HCT116 (cell line): ENCODE measurements at regions not wholly inside any gene's neighbourhood (a gene's known extent, or its start where the extent isn't known, plus 50 kb on each side); places are given as distances from the start of the nearest gene placed in this dataset.

Source experiments
- ATAC-seq: fragments of 200-7000 bp; cut with Tn5 transposase; 2 replicates; pipeline ENCODE4 v1.9.1; 2020; ENCODE audit warnings: mild to moderate bottlenecking, moderate library complexity
- BruUV-seq: library from RNA; stranded (reverse); fragments of 400-500 nt; replicated peaks from 2 replicates; lab custom pipeline; 2021; lab: Mats Ljungman, UMichigan
- CTCF ChIA-PET: fragments of 300-600 bp; sonication (Branson Sonifier 250); formaldehyde crosslinking; loops from one replicate; lab custom pipeline; 2021; ENCODE audit warnings: antibody characterized with exemption; lab: Charles Lee
- POLR2A ChIA-PET: fragments of 300-600, 350-600 bp; sonication (Branson Sonifier 250); formaldehyde crosslinking; loops from one replicate; lab custom pipeline; 2021; ENCODE audit warnings: antibody characterized with exemption; lab: Charles Lee
- RAD21 ChIA-PET, 2 experiments: fragments of 300-600 bp; sonication (Branson Sonifier 250); formaldehyde crosslinking; loops; one replicate each; lab custom pipeline; 2023; ENCODE audit warnings: low total read pairs in 2 of 2; ENCODE audit not compliant: uncharacterized antibody in 2 of 2, unreplicated experiment in 2 of 2, low non-redundant PET in 1 of 2; lab: Charles Lee
- DNase-seq: peaks from one replicate; pipeline ENCODE4 v3.0.0-alpha.2; 2010; ENCODE audit warnings: low read depth, low spot score
- H2AFZ ChIP-seq: fragments of 200-600 bp; shearing (Covaris generic), sonication (generic); 2 replicates; pipeline ENCODE4 v1.6.1; 2017; ENCODE audit warnings: low read depth, mixed run types, mixed read lengths, antibody characterized with exemption, low read length; ENCODE audit not compliant: poor library complexity, severe bottlenecking
- H3K27ac ChIP-seq: 2 replicates; pipeline ENCODE4 v1.5.1; 2012; ENCODE audit warnings: low read depth, low read length
- H3K27me3 ChIP-seq: fragments of 200-600 bp; sonication (generic); 2 replicates; pipeline ENCODE4 v1.6.1; 2016; ENCODE audit warnings: mixed run types, low read length, mixed read lengths; ENCODE audit not compliant: insufficient read depth
- H3K36me3 ChIP-seq, 2 experiments: fragments of 200-500 bp in 1 of 2; fragments of 200-600 bp in 1 of 2; sonication (Bioruptor generic) in 1 of 2; sonication (generic) in 1 of 2; 2 replicates each; pipeline versions ENCODE4 v1.5.1 to v1.6.1; 2014 to 2016; ENCODE audit warnings: low read length in 2 of 2, inconsistent platforms in 1 of 2, mixed read lengths in 1 of 2, mixed run types in 1 of 2; ENCODE audit not compliant: insufficient read depth in 2 of 2, control insufficient read depth in 1 of 2
- H3K4me1 ChIP-seq, 2 experiments: fragments of 200-600 bp in 1 of 2; sonication (generic) in 1 of 2; 2 replicates each; pipeline versions ENCODE4 v1.5.1 to v1.6.1; 2012 to 2017; ENCODE audit warnings: low read length in 2 of 2, inconsistent platforms in 1 of 2, mild to moderate bottlenecking in 1 of 2, mixed read lengths in 1 of 2, mixed run types in 1 of 2, moderate library complexity in 1 of 2; ENCODE audit not compliant: insufficient read depth in 2 of 2, control insufficient read depth in 1 of 2
- H3K4me2 ChIP-seq: fragments of 200-600 bp; sonication (generic); 2 replicates; pipeline ENCODE4 v1.6.1; 2017; ENCODE audit warnings: mixed run types, low read length, mixed read lengths
- H3K4me3 ChIP-seq, 2 experiments: fragments of 200-600 bp in 1 of 2; sonication (generic) in 1 of 2; replicated peaks in 1 of 2; 2 replicates each; pipeline ENCODE4 v1.5.1; 2011 to 2016; ENCODE audit warnings: low read length in 2 of 2, control low read depth in 1 of 2, low read depth in 1 of 2, mild to moderate bottlenecking in 1 of 2, mixed read lengths in 1 of 2, mixed run types in 1 of 2
- H3K79me2 ChIP-seq: fragments of 200-600 bp; sonication (generic); 2 replicates; pipeline ENCODE4 v1.6.1; 2017; ENCODE audit warnings: mild to moderate bottlenecking, mixed run types, low read length, moderate library complexity, mixed read lengths; ENCODE audit not compliant: insufficient read depth
- H3K9ac ChIP-seq: fragments of 200-600 bp; sonication (generic); 2 replicates; pipeline ENCODE4 v1.6.1; 2016; ENCODE audit warnings: low read length, mixed read lengths
- H3K9me2 ChIP-seq: fragments of 200-600 bp; sonication (generic), shearing (Covaris generic); 2 replicates; pipeline ENCODE4 v1.6.1; 2017; ENCODE audit warnings: mixed run types, mild to moderate bottlenecking, moderate library complexity; ENCODE audit not compliant: insufficient read depth
- H3K9me3 ChIP-seq, 2 experiments: fragments of 200-500 bp in 1 of 2; fragments of 200-600 bp in 1 of 2; sonication (Bioruptor generic) in 1 of 2; sonication (generic) in 1 of 2; 2 replicates each; pipeline ENCODE4 v1.6.1; 2014 to 2017; ENCODE audit warnings: low read length in 2 of 2, mixed read lengths in 2 of 2, inconsistent platforms in 1 of 2, low read depth in 1 of 2, mild to moderate bottlenecking in 1 of 2, mixed run types in 1 of 2, moderate library complexity in 1 of 2; ENCODE audit not compliant: control insufficient read depth in 1 of 2, insufficient read depth in 1 of 2
- H4K20me1 ChIP-seq: fragments of 200-600 bp; sonication (generic), shearing (Covaris generic); 2 replicates; pipeline ENCODE4 v1.6.1; 2017; ENCODE audit warnings: mixed run types, mild to moderate bottlenecking, moderate library complexity; ENCODE audit not compliant: insufficient read depth
- CBX3 ChIP-seq: IDR thresholded peaks from 2 replicates; pipeline ENCODE4 v1.6.1; 2012; ENCODE audit warnings: low read depth
- CEBPB ChIP-seq: IDR thresholded peaks from 2 replicates; pipeline ENCODE4 v1.6.1; 2012; ENCODE audit warnings: low read depth
- EGR1 ChIP-seq: IDR thresholded peaks from 2 replicates; pipeline ENCODE4 v1.6.1; 2012; ENCODE audit warnings: low read depth
- ELF1 ChIP-seq: IDR thresholded peaks from 2 replicates; pipeline ENCODE4 v1.6.1; 2012; ENCODE audit warnings: low read depth, borderline replicate concordance
- EZH2 ChIP-seq: fragments of 200-600 bp; sonication (generic); IDR thresholded peaks from 2 replicates; pipeline ENCODE4 v1.6.1; 2017; ENCODE audit warnings: antibody characterized with exemption, mixed run types
- EZH2phosphoT487 ChIP-seq: fragments of 200-600 bp; IDR thresholded peaks from 2 replicates; pipeline ENCODE4 v1.6.1; 2018; ENCODE audit warnings: antibody characterized with exemption, borderline replicate concordance
- FOSL1 ChIP-seq: IDR thresholded peaks from 2 replicates; pipeline ENCODE4 v1.6.1; 2012; ENCODE audit warnings: low read depth
- JUND ChIP-seq: IDR thresholded peaks from 2 replicates; pipeline ENCODE4 v1.6.1; 2012
- POLR2A ChIP-seq: IDR thresholded peaks from 2 replicates; pipeline ENCODE4 v1.7.0; 2011; ENCODE audit warnings: borderline replicate concordance; ENCODE audit not compliant: insufficient read depth, insufficient read length; ENCODE audit errors: extremely low read depth
- RAD21 ChIP-seq: IDR thresholded peaks from 2 replicates; pipeline ENCODE4 v1.6.1; 2012; ENCODE audit warnings: low read depth, mild to moderate bottlenecking
- SIN3A ChIP-seq: IDR thresholded peaks from 2 replicates; pipeline ENCODE4 v1.6.1; 2012; ENCODE audit warnings: low read depth
- SP1 ChIP-seq: IDR thresholded peaks from 2 replicates; pipeline ENCODE4 v1.6.1; 2012; ENCODE audit warnings: low read depth
- SRF ChIP-seq: IDR thresholded peaks from 2 replicates; pipeline ENCODE4 v1.6.1; 2012; ENCODE audit warnings: low read depth
- TCF7L2 ChIP-seq: IDR thresholded peaks from 2 replicates; pipeline ENCODE4 v1.7.0; 2011; ENCODE audit warnings: borderline replicate concordance, inconsistent platforms; ENCODE audit not compliant: insufficient read depth, insufficient read length; ENCODE audit errors: extremely low read depth
- ZFX ChIP-seq: fragments of 450-650 bp; IDR thresholded peaks from 2 replicates; pipeline ENCODE4 v1.6.1; 2017
- intact Hi-C: fragments of 100-400 bp; cut with micrococcal nuclease; formaldehyde crosslinking; loops from 2 replicates; pipeline ENCODE4 v1.10.0; 2022
- TF ChIP-seq, protein P1 (sequence below): IDR thresholded peaks from 2 replicates; pipeline ENCODE4 v1.6.1; 2012; ENCODE audit warnings: low read depth
- TF ChIP-seq, protein P2 (sequence below): IDR thresholded peaks from 2 replicates; pipeline ENCODE4 v1.6.1; 2012
- TF ChIP-seq, protein P3 (sequence below): IDR thresholded peaks from 2 replicates; pipeline ENCODE4 v1.6.1; 2012
- TF ChIP-seq, protein P4 (sequence below), 3 experiments: fragments of 200-600 bp in 1 of 3; sonication (generic) in 1 of 3; IDR thresholded peaks in 2 of 3; conservative IDR thresholded peaks in 1 of 3; 2 replicates each; pipeline ENCODE4 v1.5.1; 2012 to 2017; ENCODE audit warnings: low read depth in 2 of 3, low read length in 2 of 3, antibody characterized with exemption in 1 of 3, borderline replicate concordance in 1 of 3, control low read depth in 1 of 3, mild to moderate bottlenecking in 1 of 3, mixed read lengths in 1 of 3, mixed run types in 1 of 3, moderate library complexity in 1 of 3; ENCODE audit not compliant: insufficient read depth in 1 of 3
- TF ChIP-seq, protein P5 (sequence below): IDR thresholded peaks from 2 replicates; pipeline ENCODE4 v1.6.1; 2011; ENCODE audit warnings: mild to moderate bottlenecking, low read length, moderate library complexity; ENCODE audit not compliant: insufficient replicate concordance; ENCODE audit errors: extremely low read depth

DNA sequence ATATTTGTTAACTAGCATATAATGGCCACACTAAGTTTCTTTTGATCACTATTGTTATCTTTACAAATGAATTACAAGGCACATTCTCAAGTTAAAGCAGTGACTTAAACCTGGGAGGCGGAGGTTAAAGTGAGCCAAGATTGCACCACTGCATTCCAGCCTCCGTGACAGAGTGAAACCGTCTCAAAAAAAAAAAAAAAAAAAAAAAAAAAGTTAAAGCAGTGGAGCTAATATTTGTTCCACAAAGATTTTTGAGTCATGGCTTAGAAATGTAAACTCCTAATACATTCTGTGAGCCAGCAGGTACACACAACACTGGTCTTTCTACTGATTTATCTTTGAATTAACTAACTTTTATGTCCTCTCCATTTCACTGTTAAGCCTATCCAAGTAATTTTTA is 221.7 kb upstream of the HTR1E start:
- ChIA-PET CTCF (no interaction called here), POLR2A (no interaction called here), RAD21 (no interaction called here)
- intact Hi-C loops, result no loop called here
- H3K9ac ChIP-seq, result no peak overlapping the region
- BruUV-seq, result no TSS peak
- H3K4me3 ChIP-seq, result no peak overlapping the region
- TF ChIP-seq, protein P1, sequence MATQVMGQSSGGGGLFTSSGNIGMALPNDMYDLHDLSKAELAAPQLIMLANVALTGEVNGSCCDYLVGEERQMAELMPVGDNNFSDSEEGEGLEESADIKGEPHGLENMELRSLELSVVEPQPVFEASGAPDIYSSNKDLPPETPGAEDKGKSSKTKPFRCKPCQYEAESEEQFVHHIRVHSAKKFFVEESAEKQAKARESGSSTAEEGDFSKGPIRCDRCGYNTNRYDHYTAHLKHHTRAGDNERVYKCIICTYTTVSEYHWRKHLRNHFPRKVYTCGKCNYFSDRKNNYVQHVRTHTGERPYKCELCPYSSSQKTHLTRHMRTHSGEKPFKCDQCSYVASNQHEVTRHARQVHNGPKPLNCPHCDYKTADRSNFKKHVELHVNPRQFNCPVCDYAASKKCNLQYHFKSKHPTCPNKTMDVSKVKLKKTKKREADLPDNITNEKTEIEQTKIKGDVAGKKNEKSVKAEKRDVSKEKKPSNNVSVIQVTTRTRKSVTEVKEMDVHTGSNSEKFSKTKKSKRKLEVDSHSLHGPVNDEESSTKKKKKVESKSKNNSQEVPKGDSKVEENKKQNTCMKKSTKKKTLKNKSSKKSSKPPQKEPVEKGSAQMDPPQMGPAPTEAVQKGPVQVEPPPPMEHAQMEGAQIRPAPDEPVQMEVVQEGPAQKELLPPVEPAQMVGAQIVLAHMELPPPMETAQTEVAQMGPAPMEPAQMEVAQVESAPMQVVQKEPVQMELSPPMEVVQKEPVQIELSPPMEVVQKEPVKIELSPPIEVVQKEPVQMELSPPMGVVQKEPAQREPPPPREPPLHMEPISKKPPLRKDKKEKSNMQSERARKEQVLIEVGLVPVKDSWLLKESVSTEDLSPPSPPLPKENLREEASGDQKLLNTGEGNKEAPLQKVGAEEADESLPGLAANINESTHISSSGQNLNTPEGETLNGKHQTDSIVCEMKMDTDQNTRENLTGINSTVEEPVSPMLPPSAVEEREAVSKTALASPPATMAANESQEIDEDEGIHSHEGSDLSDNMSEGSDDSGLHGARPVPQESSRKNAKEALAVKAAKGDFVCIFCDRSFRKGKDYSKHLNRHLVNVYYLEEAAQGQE, result no peak
- TF ChIP-seq, protein P2, sequence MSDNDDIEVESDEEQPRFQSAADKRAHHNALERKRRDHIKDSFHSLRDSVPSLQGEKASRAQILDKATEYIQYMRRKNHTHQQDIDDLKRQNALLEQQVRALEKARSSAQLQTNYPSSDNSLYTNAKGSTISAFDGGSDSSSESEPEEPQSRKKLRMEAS, result no peak
- TF ChIP-seq RAD21, result no peak
- TF ChIP-seq EGR1, result no peak
- TF ChIP-seq, protein P3, sequence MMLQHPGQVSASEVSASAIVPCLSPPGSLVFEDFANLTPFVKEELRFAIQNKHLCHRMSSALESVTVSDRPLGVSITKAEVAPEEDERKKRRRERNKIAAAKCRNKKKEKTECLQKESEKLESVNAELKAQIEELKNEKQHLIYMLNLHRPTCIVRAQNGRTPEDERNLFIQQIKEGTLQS, result no peak
- TF ChIP-seq CEBPB, result no peak
- TF ChIP-seq EZH2phosphoT487, result no peak
- TF ChIP-seq ELF1, result no peak
- no peak for TF ChIP-seq EZH2
- TF ChIP-seq ZFX, result no peak
- TF ChIP-seq, protein P4, sequence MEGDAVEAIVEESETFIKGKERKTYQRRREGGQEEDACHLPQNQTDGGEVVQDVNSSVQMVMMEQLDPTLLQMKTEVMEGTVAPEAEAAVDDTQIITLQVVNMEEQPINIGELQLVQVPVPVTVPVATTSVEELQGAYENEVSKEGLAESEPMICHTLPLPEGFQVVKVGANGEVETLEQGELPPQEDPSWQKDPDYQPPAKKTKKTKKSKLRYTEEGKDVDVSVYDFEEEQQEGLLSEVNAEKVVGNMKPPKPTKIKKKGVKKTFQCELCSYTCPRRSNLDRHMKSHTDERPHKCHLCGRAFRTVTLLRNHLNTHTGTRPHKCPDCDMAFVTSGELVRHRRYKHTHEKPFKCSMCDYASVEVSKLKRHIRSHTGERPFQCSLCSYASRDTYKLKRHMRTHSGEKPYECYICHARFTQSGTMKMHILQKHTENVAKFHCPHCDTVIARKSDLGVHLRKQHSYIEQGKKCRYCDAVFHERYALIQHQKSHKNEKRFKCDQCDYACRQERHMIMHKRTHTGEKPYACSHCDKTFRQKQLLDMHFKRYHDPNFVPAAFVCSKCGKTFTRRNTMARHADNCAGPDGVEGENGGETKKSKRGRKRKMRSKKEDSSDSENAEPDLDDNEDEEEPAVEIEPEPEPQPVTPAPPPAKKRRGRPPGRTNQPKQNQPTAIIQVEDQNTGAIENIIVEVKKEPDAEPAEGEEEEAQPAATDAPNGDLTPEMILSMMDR (IDR thresholded peaks at IDR 0.05 in 2 of 3, conservative IDR thresholded peaks at IDR 0.05 in 1 of 3; ENCODE audit: borderline replicate concordance in 1 of 3, insufficient read depth in 1 of 3, low read depth in 2 of 3, low read length in 2 of 3), result no peak
- no peak for TF ChIP-seq CBX3
- TF ChIP-seq, protein P5, sequence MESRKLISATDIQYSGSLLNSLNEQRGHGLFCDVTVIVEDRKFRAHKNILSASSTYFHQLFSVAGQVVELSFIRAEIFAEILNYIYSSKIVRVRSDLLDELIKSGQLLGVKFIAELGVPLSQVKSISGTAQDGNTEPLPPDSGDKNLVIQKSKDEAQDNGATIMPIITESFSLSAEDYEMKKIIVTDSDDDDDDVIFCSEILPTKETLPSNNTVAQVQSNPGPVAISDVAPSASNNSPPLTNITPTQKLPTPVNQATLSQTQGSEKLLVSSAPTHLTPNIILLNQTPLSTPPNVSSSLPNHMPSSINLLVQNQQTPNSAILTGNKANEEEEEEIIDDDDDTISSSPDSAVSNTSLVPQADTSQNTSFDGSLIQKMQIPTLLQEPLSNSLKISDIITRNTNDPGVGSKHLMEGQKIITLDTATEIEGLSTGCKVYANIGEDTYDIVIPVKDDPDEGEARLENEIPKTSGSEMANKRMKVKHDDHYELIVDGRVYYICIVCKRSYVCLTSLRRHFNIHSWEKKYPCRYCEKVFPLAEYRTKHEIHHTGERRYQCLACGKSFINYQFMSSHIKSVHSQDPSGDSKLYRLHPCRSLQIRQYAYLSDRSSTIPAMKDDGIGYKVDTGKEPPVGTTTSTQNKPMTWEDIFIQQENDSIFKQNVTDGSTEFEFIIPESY, result no peak
- TF ChIP-seq TCF7L2, result no peak
- TF ChIP-seq POLR2A, result no peak
- no peak for TF ChIP-seq SP1
- TF ChIP-seq JUND, result no peak
- no peak for TF ChIP-seq SIN3A
- TF ChIP-seq SRF, result no peak
- TF ChIP-seq FOSL1, result no peak
- H2AFZ ChIP-seq, result no peak overlapping the region
- no peak overlapping the region for H3K27ac ChIP-seq
- H3K4me2 ChIP-seq, result no peak overlapping the region
- no peaks in the 10 kb centered on the region; the same call in 1 of the 2 replicates for H3K27me3 ChIP-seq
- ATAC-seq (no peak), DNase-seq (no peak)
- no peaks in the 10 kb centered on the region for H3K4me1 ChIP-seq
- no peaks in the 10 kb centered on the region for H3K9me3 ChIP-seq
- no peaks in the 10 kb centered on the region for H4K20me1 ChIP-seq
- H3K79me2 ChIP-seq, result no peaks in the 10 kb centered on the region
- no peaks in the 10 kb centered on the region for H3K36me3 ChIP-seq
- no peaks in the 10 kb centered on the region for H3K9me2 ChIP-seq
